ENCODE measurements at regions not wholly inside any gene's neighbourhood (a gene's known extent, or its start where the extent isn't known, plus 50 kb on each side); places are given as distances from the start of the nearest gene placed in this dataset.

DNA sequence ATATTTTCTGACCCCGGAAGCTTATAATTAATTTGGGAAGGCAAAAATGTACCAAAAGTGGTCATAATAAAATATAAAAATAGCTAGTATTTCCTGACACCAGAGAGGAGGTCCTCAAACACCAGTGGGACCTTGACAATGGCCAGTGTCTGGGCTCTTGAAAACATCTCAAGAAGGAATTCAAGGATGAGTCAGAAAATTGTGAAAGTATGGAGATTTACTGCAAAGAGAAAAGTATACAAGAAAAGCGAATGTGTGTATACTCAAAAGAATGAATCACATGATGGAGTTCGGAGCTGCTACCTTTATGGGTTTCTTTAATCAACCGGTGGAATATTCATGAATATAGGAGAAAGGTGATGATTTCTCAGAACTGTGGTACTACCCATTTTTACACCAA, 1709.0 kb upstream of the WWC1 start:
- TF ChIP-seq EZH2 (IDR thresholded peaks at IDR 0.05) (no peak), POLR2AphosphoS5 (IDR thresholded peaks at IDR 0.05; ENCODE audit: borderline replicate concordance, low read depth, low read length) (no peak)
